K562 (cell line): ENCODE measurements at regions not wholly inside any gene's neighbourhood (a gene's known extent, or its start where the extent isn't known, plus 50 kb on each side); places are given as distances from the start of the nearest gene placed in this dataset.
"Not testable (repeated sequence)": the region's sequence is repeated elsewhere in the genome, so short reads cannot be mapped to it uniquely, and the experiment has no call there.

Experiments
- ATAC-seq: fragments of 200-7000 bp; cut with Tn5 transposase; 3 replicates; pipeline ENCODE4 v1.9.1; 2020; ENCODE audit warnings: moderate library complexity
- BruUV-seq: library from RNA; stranded (reverse); fragments of 400-500 nt; replicated peaks from 2 replicates; lab custom pipeline; 2021; lab: Mats Ljungman, UMichigan
- CTCF ChIA-PET: fragments of 300-600 bp; formaldehyde crosslinking; extraction: SDS; loops from one replicate; lab custom pipeline; 2021; ENCODE audit warnings: low intra/inter-chr PET ratio; lab: Yijun Ruan, JAX
- POLR2A ChIA-PET: fragments of 300-600, 350-650 bp; sonication (Branson Sonifier 250); formaldehyde crosslinking; extraction: SDS; loops from one replicate; lab custom pipeline; 2021; ENCODE audit warnings: antibody characterized with exemption, inconsistent platforms; lab: Yijun Ruan, JAX
- DNase-seq, 4 experiments: peaks; one replicate each; pipeline versions ENCODE4 v3.0.0 to v3.0.0-alpha.2; 2011 to 2018; ENCODE audit warnings: low spot score in 3 of 4, mixed read lengths in 3 of 4; ENCODE audit errors: extremely low read depth in 1 of 4
- FAIRE-seq: peaks from 2 replicates; lab custom pipeline; 2011; peaks lifted over from hg19 to GRCh38; lab: Jason Lieb, UNC
- H2AFZ ChIP-seq: 2 replicates; pipeline ENCODE4 v1.6.0; 2011; ENCODE audit warnings: low read depth, low read length, control low read depth, inconsistent platforms
- H3K27ac ChIP-seq: fragments of 200-600 bp; 3 replicates; pipeline ENCODE4 v1.8.0; 2011; ENCODE audit warnings: low read depth, mild to moderate bottlenecking, control low read depth, inconsistent platforms, low read length, moderate library complexity, mixed read lengths; ENCODE audit errors: extremely low read depth
- H3K27me3 ChIP-seq, 2 experiments: fragments of 300-600 bp in 1 of 2; 2 replicates in 1 of 2; 3 replicates in 1 of 2; pipeline versions ENCODE4 v1.6.0 to v1.8.0; 2011; ENCODE audit warnings: inconsistent platforms in 2 of 2, low read length in 2 of 2, mild to moderate bottlenecking in 1 of 2, mixed read lengths in 1 of 2, moderate library complexity in 1 of 2; ENCODE audit not compliant: control insufficient read depth in 2 of 2, insufficient read depth in 2 of 2
- H3K36me3 ChIP-seq: fragments of 300-600 bp; 3 replicates; pipeline ENCODE4 v1.8.0; 2011; ENCODE audit warnings: mild to moderate bottlenecking, low read length, inconsistent platforms; ENCODE audit not compliant: control insufficient read depth, insufficient read depth
- H3K4me1 ChIP-seq, 2 experiments: fragments of 200-600 bp in 1 of 2; replicated peaks in 1 of 2; 2 replicates in 1 of 2; 3 replicates in 1 of 2; pipeline versions ENCODE4 v1.5.1 to v1.8.0; 2011; ENCODE audit warnings: inconsistent platforms in 2 of 2, low read length in 2 of 2, mild to moderate bottlenecking in 1 of 2, mixed read lengths in 1 of 2, moderate library complexity in 1 of 2; ENCODE audit not compliant: control insufficient read depth in 2 of 2, insufficient read depth in 2 of 2
- H3K4me2 ChIP-seq: 2 replicates; pipeline ENCODE4 v1.6.1; 2011; ENCODE audit warnings: low read length, control low read depth, inconsistent platforms, mixed read lengths; ENCODE audit not compliant: insufficient read depth
- H3K4me3 ChIP-seq: fragments of 200-600 bp; sonication (generic), shearing (Covaris generic); 2 replicates; pipeline ENCODE4 v1.5.1; 2016; ENCODE audit warnings: control low read depth, inconsistent platforms
- H3K79me2 ChIP-seq: fragments of 200-600 bp; 3 replicates; pipeline ENCODE4 v1.8.0; 2011; ENCODE audit warnings: low read length, inconsistent platforms; ENCODE audit not compliant: control insufficient read depth, insufficient read depth
- H3K9ac ChIP-seq, 2 experiments: 2 replicates each; pipeline versions ENCODE4 v1.6.0 to v1.6.1; 2011; ENCODE audit warnings: low read depth in 2 of 2, low read length in 2 of 2, control low read depth in 1 of 2, inconsistent platforms in 1 of 2, mild to moderate bottlenecking in 1 of 2, mixed read lengths in 1 of 2; ENCODE audit not compliant: insufficient read depth in 1 of 2
- H3K9me1 ChIP-seq: one replicate; pipeline ENCODE4 v1.6.0; 2011; ENCODE audit warnings: inconsistent platforms, mild to moderate bottlenecking, low read length, moderate library complexity; ENCODE audit not compliant: control insufficient read depth, insufficient read depth
- H3K9me3 ChIP-seq: replicated peaks from 2 replicates; pipeline ENCODE4 v1.5.1; 2011; ENCODE audit warnings: low read depth, low read length, inconsistent platforms; ENCODE audit not compliant: control insufficient read depth, insufficient read depth
- H4K20me1 ChIP-seq: replicated peaks from 2 replicates; pipeline ENCODE4 v1.6.1; 2011; ENCODE audit warnings: low read length, inconsistent platforms, mixed read lengths; ENCODE audit not compliant: control insufficient read depth, insufficient read depth
- CEBPB ChIP-seq: fragments of 450-650 bp; IDR thresholded peaks from 2 replicates; pipeline ENCODE4 v1.6.1; 2016; ENCODE audit warnings: missing genetic modification characterization, missing compliant biosample characterization
- RBBP5 ChIP-seq: fragments of 200-600 bp; sonication (generic); IDR thresholded peaks from 2 replicates; pipeline ENCODE4 v1.6.1; 2012; ENCODE audit warnings: borderline replicate concordance, mild to moderate bottlenecking, low read length, control low read depth, inconsistent platforms; ENCODE audit not compliant: insufficient read depth, poor library complexity, severe bottlenecking
- TOE1 ChIP-seq, 2 experiments: fragments of 450-650 bp in 1 of 2; sonication (generic) in 1 of 2; formaldehyde crosslinking in 1 of 2; IDR thresholded peaks; 2 replicates each; pipeline versions ENCODE4 v1.7.1 to v1.8.0; 2016 to 2022; ENCODE audit warnings: borderline replicate concordance in 2 of 2, mild to moderate bottlenecking in 2 of 2, antibody characterized with exemption in 1 of 2, inconsistent platforms in 1 of 2, low read depth in 1 of 2, missing genetic modification reagents in 1 of 2, moderate library complexity in 1 of 2
- ZNF174 ChIP-seq: fragments of 250-450 bp; sonication (Bioruptor Pico); IDR thresholded peaks from 2 replicates; pipeline ENCODE4 v1.4.0; 2020; ENCODE audit warnings: mild to moderate bottlenecking
- WGBS: fragments of 100-300 bp; shearing (Covaris generic); methylation state at CpG from one replicate; pipeline ENCODE4 v1.1.6; 2016; ENCODE audit warnings: low coverage, mixed read lengths; ENCODE audit not compliant: insufficient coverage; ENCODE audit errors: missing lambda C conversion rate; 5-methylcytosine and 5-hydroxymethylcytosine counted together
- in situ Hi-C: fragments of 300-500 bp; cut with MboI; formaldehyde crosslinking; loops from 4 replicates; pipeline ENCODE4 v1.15.0; 2018; ENCODE audit warnings: inconsistent platforms, mixed read lengths
- intact Hi-C: fragments of 100-400 bp; cut with micrococcal nuclease; formaldehyde crosslinking; loops from 2 replicates; pipeline ENCODE4 v1.14.2; 2022
- TF ChIP-seq, protein P1 (sequence below): sonication (generic); formaldehyde crosslinking; IDR thresholded peaks from 2 replicates; pipeline ENCODE4 v1.8.0; 2022; ENCODE audit warnings: mild to moderate bottlenecking, missing genetic modification reagents, borderline replicate concordance

DNA sequence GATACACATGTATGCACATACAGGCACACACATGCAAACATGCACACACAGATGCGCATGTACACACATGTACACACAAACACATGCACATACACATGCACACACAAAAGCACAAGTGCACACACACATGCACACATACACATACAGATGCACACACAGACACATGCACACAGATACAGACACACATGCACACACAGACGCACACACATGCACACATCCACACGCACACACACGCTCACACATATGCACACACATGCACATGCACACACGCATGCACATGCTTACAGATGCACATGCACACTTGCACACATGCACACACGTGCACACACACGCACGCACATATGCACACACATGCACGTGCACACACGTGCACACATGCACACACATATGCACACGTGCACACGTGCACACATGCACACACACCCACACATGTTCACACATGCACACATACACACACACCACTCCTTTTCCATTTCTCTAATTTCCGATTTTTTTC is 283.8 kb upstream of the FRG2C start:
- FAIRE-seq (no peak), ATAC-seq (no peak), DNase-seq (no peak)
- no peaks in the 10 kb centered on the region for H3K9me3 ChIP-seq
- in situ Hi-C loops, result no loop called here
- no peak overlapping the region for H3K4me3 ChIP-seq
- no peaks in the 10 kb centered on the region for H3K27me3 ChIP-seq
- no peak overlapping the region for H2AFZ ChIP-seq
- no peaks in the 10 kb centered on the region for H3K4me1 ChIP-seq
- 0% methylated on average over 1 of the region's 13 CpGs for WGBS
- no peaks in the 10 kb centered on the region for H3K9me1 ChIP-seq
- no peak overlapping the region for H3K9ac ChIP-seq
- CTCF ChIA-PET, result no interaction called here
- no TSS peak for BruUV-seq
- H4K20me1 ChIP-seq, result no peaks in the 10 kb centered on the region
- no peaks in the 10 kb centered on the region for H3K36me3 ChIP-seq
- H3K27ac ChIP-seq, result no peak overlapping the region
- no peaks in the 10 kb centered on the region for H3K79me2 ChIP-seq
- POLR2A ChIA-PET, result no interaction called here
- no peak overlapping the region for H3K4me2 ChIP-seq
- TF ChIP-seq, protein P1, sequence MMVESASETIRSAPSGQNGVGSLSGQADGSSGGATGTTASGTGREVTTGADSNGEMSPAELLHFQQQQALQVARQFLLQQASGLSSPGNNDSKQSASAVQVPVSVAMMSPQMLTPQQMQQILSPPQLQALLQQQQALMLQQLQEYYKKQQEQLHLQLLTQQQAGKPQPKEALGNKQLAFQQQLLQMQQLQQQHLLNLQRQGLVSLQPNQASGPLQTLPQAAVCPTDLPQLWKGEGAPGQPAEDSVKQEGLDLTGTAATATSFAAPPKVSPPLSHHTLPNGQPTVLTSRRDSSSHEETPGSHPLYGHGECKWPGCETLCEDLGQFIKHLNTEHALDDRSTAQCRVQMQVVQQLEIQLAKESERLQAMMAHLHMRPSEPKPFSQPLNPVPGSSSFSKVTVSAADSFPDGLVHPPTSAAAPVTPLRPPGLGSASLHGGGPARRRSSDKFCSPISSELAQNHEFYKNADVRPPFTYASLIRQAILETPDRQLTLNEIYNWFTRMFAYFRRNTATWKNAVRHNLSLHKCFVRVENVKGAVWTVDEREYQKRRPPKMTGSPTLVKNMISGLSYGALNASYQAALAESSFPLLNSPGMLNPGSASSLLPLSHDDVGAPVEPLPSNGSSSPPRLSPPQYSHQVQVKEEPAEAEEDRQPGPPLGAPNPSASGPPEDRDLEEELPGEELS (CRISPR knock-in tag), result no peak
- TF ChIP-seq TOE1 (IDR thresholded peaks at IDR 0.05; ENCODE audit: borderline replicate concordance), result no peak
- TF ChIP-seq TOE1 (CRISPR knock-in tag; IDR thresholded peaks at IDR 0.05; ENCODE audit: borderline replicate concordance, low read depth), result no peak
- TF ChIP-seq RBBP5, result no peak
- TF ChIP-seq ZNF174 (CRISPR knock-in tag), result no peak
- TF ChIP-seq CEBPB, result no peak
- intact Hi-C loops, result no loop called here

DNA sequence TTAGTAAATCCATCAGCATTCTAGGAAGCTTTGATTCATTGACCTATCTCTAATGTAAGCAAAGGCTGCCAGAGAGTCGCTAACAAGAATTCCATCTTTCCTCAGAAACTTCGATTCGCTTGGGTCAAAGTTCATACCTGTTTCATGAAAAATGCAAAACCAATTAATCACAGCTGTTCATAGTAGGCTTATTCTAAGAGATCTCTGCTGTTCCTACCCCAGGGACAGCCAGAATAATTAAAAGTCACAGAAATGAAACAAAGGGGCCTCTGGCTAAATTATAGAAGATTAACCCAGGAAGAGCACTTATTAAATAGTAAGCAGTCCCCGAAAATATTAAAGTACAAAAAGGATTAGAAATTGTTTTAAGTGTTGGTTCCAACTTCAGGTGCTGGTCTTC is 280.1 kb upstream of the FRG2C start:
- DNase-seq, FAIRE-seq, H3K79me2 ChIP-seq, H3K9ac ChIP-seq, H3K27me3 ChIP-seq, in situ Hi-C loops, H4K20me1 ChIP-seq, H3K4me1 ChIP-seq, H2AFZ ChIP-seq, H3K36me3 ChIP-seq, ATAC-seq, H3K27ac ChIP-seq, CTCF ChIA-PET, H3K9me1 ChIP-seq, POLR2A ChIA-PET, BruUV-seq, intact Hi-C loops, H3K4me2 ChIP-seq, H3K9me3 ChIP-seq, H3K4me3 ChIP-seq: not testable (repeated sequence)
- 2% methylated on average over 4 of the region's 4 CpGs for WGBS

- H3K9me1 ChIP-seq, H4K20me1 ChIP-seq, H3K9me3 ChIP-seq, FAIRE-seq, POLR2A ChIA-PET, H3K4me2 ChIP-seq, H3K4me1 ChIP-seq, ATAC-seq, H2AFZ ChIP-seq, H3K27me3 ChIP-seq, intact Hi-C loops, H3K9ac ChIP-seq, H3K36me3 ChIP-seq, H3K27ac ChIP-seq, BruUV-seq, H3K4me3 ChIP-seq, H3K79me2 ChIP-seq, in situ Hi-C loops, DNase-seq, CTCF ChIA-PET: not testable (repeated sequence)
- WGBS, result 0% methylated on average over 4 of the region's 5 CpGs
Measured at GRCh38 chr3:75388486-75389124, 275.5 kb upstream of the FRG2C start.
